GM12891 (cell line): ENCODE measurements at regions not wholly inside any gene's neighbourhood (a gene's known extent, or its start where the extent isn't known, plus 50 kb on each side); places are given as distances from the start of the nearest gene placed in this dataset.

ENCODE experiments used
- POLR2A ChIP-seq: IDR thresholded peaks from 2 replicates; pipeline ENCODE4 v1.6.1; 2011; ENCODE audit warnings: low read depth, low read length, control low read depth
- POLR2AphosphoS5 ChIP-seq: IDR thresholded peaks from 2 replicates; pipeline ENCODE4 v1.6.1; 2011; ENCODE audit warnings: low read depth, low read length, control low read depth
- SPI1 ChIP-seq: IDR thresholded peaks from 2 replicates; pipeline ENCODE4 v1.6.1; 2011; ENCODE audit warnings: low read depth, low read length, control low read depth
- TAF1 ChIP-seq: IDR thresholded peaks from 2 replicates; pipeline ENCODE4 v1.6.1; 2011; ENCODE audit warnings: low read depth, low read length, control low read depth

GRCh38 chr7:23887660-23888059 is 177.6 kb downstream of the STK31 start:
- TF ChIP-seq POLR2A (no peak), TAF1 (no peak), POLR2AphosphoS5 (no peak), SPI1 (no peak)
